KMS-11 (cell line): ENCODE measurements at regions not wholly inside any gene's neighbourhood (a gene's known extent, or its start where the extent isn't known, plus 50 kb on each side); places are given as distances from the start of the nearest gene placed in this dataset.

Source experiments
- H2AFZ ChIP-seq: fragments of 200-600 bp; sonication (generic); 2 replicates; pipeline ENCODE4 v1.6.1; 2016; ENCODE audit warnings: antibody characterized with exemption, mixed run types, low read depth
- H3K27ac ChIP-seq: fragments of 200-600 bp; sonication (generic); 2 replicates; pipeline ENCODE4 v1.6.1; 2016; ENCODE audit warnings: mild to moderate bottlenecking, mixed run types
- H3K27me3 ChIP-seq: fragments of 200-600 bp; sonication (generic); 2 replicates; pipeline ENCODE4 v1.6.1; 2017; ENCODE audit warnings: mild to moderate bottlenecking, low read depth, mixed run types, moderate library complexity; ENCODE audit not compliant: insufficient read depth
- H3K36me3 ChIP-seq: fragments of 200-600 bp; sonication (generic); 2 replicates; pipeline ENCODE4 v1.6.1; 2017; ENCODE audit warnings: mild to moderate bottlenecking, mixed run types; ENCODE audit not compliant: insufficient read depth
- H3K4me1 ChIP-seq: fragments of 200-600 bp; sonication (generic); 2 replicates; pipeline ENCODE4 v1.6.1; 2016; ENCODE audit warnings: mild to moderate bottlenecking, low read depth, mixed run types; ENCODE audit not compliant: poor library complexity, severe bottlenecking
- H3K4me2 ChIP-seq: fragments of 200-600 bp; sonication (generic); 2 replicates; pipeline ENCODE4 v1.7.0; 2016; ENCODE audit warnings: mild to moderate bottlenecking, mixed run types
- H3K4me3 ChIP-seq: fragments of 200-600 bp; sonication (generic); IDR thresholded peaks from 2 replicates; pipeline ENCODE4 v1.6.1; 2017; ENCODE audit warnings: low read depth, low read length, mixed read lengths; ENCODE audit not compliant: insufficient read depth
- H3K79me2 ChIP-seq: fragments of 200-600 bp; sonication (generic); 2 replicates; pipeline ENCODE4 v1.6.1; 2016; ENCODE audit warnings: low read depth, mixed run types; ENCODE audit not compliant: insufficient read depth
- H3K9ac ChIP-seq: fragments of 200-600 bp; sonication (generic); 2 replicates; pipeline ENCODE4 v1.6.1; 2016; ENCODE audit warnings: mild to moderate bottlenecking, mixed run types
- H4K20me1 ChIP-seq: fragments of 200-600 bp; sonication (generic); 2 replicates; pipeline ENCODE4 v1.6.1; 2016; ENCODE audit warnings: mild to moderate bottlenecking, mixed run types; ENCODE audit not compliant: insufficient read depth
- TF ChIP-seq, protein P1 (sequence below): fragments of 200-600 bp; sonication (generic); conservative IDR thresholded peaks from 2 replicates; pipeline ENCODE4 v1.6.1; 2017; ENCODE audit warnings: low read depth, mild to moderate bottlenecking, antibody characterized with exemption, low read length, moderate library complexity, mixed read lengths

DNA sequence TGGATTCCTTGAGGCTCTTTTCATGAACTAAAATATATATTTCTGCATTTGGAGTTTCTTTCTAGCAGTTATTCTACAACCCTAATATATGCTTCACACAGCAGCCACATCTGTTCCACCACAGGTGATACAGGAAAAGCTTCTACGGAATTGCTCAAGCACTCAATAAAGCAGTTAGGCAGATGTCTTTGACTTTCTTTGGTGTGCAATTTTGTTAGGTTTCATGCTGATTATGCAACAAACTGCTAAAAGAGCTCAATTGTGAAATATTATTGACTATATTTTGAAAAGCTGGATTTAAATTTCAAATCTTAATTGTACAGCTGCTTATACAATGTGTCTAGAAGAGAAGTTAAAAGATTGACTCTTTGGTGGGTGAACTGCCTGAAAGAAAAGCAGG, 1055.6 kb upstream of the FBXO33 start:
- Histone ChIP-seq H3K79me2 (no peaks in the 10 kb centered on the region), H3K4me2 (no peak overlapping the region), H3K9ac (no peak overlapping the region), H2AFZ (no peak overlapping the region), H3K4me1 (no peaks in the 10 kb centered on the region), H4K20me1 (no peaks in the 10 kb centered on the region), H3K36me3 (no peaks in the 10 kb centered on the region), H3K27ac (no peak overlapping the region), H3K4me3 (no peak overlapping the region), H3K27me3 (no peaks in the 10 kb centered on the region)
- TF ChIP-seq, protein P1, sequence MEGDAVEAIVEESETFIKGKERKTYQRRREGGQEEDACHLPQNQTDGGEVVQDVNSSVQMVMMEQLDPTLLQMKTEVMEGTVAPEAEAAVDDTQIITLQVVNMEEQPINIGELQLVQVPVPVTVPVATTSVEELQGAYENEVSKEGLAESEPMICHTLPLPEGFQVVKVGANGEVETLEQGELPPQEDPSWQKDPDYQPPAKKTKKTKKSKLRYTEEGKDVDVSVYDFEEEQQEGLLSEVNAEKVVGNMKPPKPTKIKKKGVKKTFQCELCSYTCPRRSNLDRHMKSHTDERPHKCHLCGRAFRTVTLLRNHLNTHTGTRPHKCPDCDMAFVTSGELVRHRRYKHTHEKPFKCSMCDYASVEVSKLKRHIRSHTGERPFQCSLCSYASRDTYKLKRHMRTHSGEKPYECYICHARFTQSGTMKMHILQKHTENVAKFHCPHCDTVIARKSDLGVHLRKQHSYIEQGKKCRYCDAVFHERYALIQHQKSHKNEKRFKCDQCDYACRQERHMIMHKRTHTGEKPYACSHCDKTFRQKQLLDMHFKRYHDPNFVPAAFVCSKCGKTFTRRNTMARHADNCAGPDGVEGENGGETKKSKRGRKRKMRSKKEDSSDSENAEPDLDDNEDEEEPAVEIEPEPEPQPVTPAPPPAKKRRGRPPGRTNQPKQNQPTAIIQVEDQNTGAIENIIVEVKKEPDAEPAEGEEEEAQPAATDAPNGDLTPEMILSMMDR, result no peak

DNA sequence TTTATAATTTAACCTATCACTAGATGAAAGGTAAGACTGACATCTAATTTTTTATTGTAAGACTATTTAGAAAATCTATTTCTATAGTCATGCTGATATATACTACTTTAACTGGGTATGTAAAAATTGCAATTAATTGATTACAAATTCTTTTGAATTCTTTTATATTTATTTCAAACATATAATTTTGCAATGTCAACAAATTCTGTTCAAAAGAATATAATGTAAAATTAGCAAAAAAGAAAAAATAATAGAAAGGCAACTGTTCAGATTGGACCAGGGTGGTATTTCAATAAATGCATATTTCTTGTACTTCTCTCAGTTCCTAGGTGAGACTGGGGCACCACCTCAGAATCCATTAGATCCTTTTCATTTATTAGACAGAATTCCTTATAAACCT, 1053.5 kb upstream of the FBXO33 start:
- TF ChIP-seq, protein P1, result no peak
- no peak overlapping the region for H3K27ac ChIP-seq
- H3K4me1 ChIP-seq, result no peaks in the 10 kb centered on the region
- H3K9ac ChIP-seq, result no peak overlapping the region
- no peak overlapping the region for H3K4me2 ChIP-seq
- H2AFZ ChIP-seq, result no peak overlapping the region
- H3K79me2 ChIP-seq, result no peaks in the 10 kb centered on the region
- H3K4me3 ChIP-seq, result no peak overlapping the region
- no peaks in the 10 kb centered on the region for H3K36me3 ChIP-seq
- no peaks in the 10 kb centered on the region for H3K27me3 ChIP-seq
- no peaks in the 10 kb centered on the region for H4K20me1 ChIP-seq

DNA sequence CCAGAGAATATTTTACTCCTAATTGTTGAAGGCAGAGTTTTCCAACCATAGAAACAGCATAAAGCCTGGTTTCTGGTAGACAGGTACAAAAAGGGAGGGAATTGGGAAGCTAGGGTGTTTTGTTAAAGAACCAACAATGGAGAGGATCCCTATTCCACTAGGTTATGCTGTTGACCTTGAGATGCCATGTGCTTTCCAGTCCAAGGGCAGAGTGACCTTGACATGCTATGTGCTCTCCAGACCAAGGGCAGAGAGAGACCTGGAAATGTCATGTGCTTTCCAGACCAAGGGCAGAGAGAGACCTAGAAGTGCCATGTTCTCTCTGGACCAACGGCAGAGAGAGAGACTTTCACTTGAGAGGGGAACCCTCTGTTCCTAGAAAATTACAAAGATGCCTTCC, 1043.8 kb upstream of the FBXO33 start:
- no peaks in the 10 kb centered on the region for H3K4me1 ChIP-seq
- H3K79me2 ChIP-seq, result no peaks in the 10 kb centered on the region
- H3K4me3 ChIP-seq, result no peak overlapping the region
- H4K20me1 ChIP-seq, result no peaks in the 10 kb centered on the region
- no peak overlapping the region for H3K27ac ChIP-seq
- H3K4me2 ChIP-seq, result no peak overlapping the region
- TF ChIP-seq, protein P1, result no peak
- H3K36me3 ChIP-seq, result no peaks in the 10 kb centered on the region
- no peak overlapping the region for H2AFZ ChIP-seq
- no peak overlapping the region for H3K9ac ChIP-seq
- H3K27me3 ChIP-seq, result no peaks in the 10 kb centered on the region

DNA sequence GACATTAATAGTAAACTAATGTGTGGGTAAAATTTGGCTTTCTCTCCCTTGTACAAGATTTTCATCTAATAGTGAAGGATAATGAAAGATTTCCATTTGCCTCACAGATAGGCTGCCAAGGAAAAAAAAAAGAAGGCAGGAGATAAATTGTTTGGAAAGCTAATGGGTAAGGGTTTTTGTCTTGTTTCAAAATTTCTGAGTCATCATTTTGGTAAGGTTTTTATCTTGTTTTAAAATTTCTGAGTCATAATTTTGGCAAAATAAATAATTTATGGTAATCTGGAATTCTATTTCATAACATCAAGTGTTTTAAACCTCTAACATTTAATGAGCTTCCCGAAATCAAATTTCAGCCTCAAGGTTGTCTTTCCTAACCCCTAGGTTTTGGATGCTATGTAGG, 1035.7 kb upstream of the FBXO33 start:
- no peak overlapping the region for H3K4me2 ChIP-seq
- TF ChIP-seq, protein P1, result no peak

More for the DNA sequence above, 1035.7 kb upstream of the FBXO33 start:
- no peaks in the 10 kb centered on the region for H3K79me2 ChIP-seq
- no peaks in the 10 kb centered on the region for H3K4me1 ChIP-seq
- H3K9ac ChIP-seq, result no peak overlapping the region
- H4K20me1 ChIP-seq, result no peaks in the 10 kb centered on the region
- no peak overlapping the region for H2AFZ ChIP-seq
- H3K27me3 ChIP-seq, result no peaks in the 10 kb centered on the region
- no peaks in the 10 kb centered on the region for H3K36me3 ChIP-seq
- H3K27ac ChIP-seq, result no peak overlapping the region
- H3K4me3 ChIP-seq, result no peak overlapping the region
